IMR-90 (cell line): ENCODE measurements at regions not wholly inside any gene's neighbourhood (a gene's known extent, or its start where the extent isn't known, plus 50 kb on each side); places are given as distances from the start of the nearest gene placed in this dataset.

Experiments used
- MAZ ChIP-seq: IDR thresholded peaks from 2 replicates; pipeline ENCODE4 v1.6.1; 2012; ENCODE audit warnings: low read depth, mild to moderate bottlenecking, low read length, improper control_type of control experiment, moderate library complexity, borderline replicate concordance
- MXI1 ChIP-seq: IDR thresholded peaks from 2 replicates; pipeline ENCODE4 v1.6.1; 2012; ENCODE audit warnings: low read depth, mild to moderate bottlenecking, low read length, moderate library complexity, borderline replicate concordance
- NFE2L2 ChIP-seq: fragments of 150-350 bp; IDR thresholded peaks from 2 replicates; pipeline ENCODE4 v1.6.1; 2016; ENCODE audit warnings: low read depth, mild to moderate bottlenecking, low read length
- POLR2A ChIP-seq: IDR thresholded peaks from 2 replicates; pipeline ENCODE4 v1.6.1; 2012; ENCODE audit warnings: mild to moderate bottlenecking, low read depth, low read length
- RAD21 ChIP-seq: IDR thresholded peaks from 2 replicates; pipeline ENCODE4 v1.6.1; 2012; ENCODE audit warnings: low read length, improper control_type of control experiment
- RCOR1 ChIP-seq: IDR thresholded peaks from 2 replicates; pipeline ENCODE4 v1.6.1; 2012; ENCODE audit warnings: mild to moderate bottlenecking, low read length, improper control_type of control experiment; ENCODE audit not compliant: insufficient replicate concordance
- TF ChIP-seq, protein P1 (sequence below): conservative IDR thresholded peaks from 2 replicates; pipeline ENCODE4 v1.5.1; 2012; ENCODE audit warnings: mild to moderate bottlenecking, low read depth, low read length, improper control_type of control experiment

DNA sequence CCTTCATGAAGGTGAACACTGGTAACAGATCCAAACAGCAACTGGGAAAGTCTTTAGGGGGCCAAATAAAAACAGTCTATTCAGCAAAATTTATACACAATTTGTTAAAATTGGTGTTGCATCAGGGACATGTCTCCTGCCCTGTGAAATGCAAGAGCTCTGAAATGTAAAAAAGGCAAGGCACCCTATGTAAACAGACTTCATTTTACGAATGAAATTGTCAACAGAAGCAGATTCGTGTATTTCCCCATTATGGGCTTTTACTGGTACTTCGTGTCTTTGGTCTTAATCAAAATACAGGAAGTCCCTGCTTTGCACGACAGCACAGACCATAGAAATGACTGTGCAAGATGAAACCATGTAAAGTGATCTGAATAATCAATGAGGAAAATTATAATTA is 127.3 kb upstream of the THBS1 start:
- TF ChIP-seq, protein P1, sequence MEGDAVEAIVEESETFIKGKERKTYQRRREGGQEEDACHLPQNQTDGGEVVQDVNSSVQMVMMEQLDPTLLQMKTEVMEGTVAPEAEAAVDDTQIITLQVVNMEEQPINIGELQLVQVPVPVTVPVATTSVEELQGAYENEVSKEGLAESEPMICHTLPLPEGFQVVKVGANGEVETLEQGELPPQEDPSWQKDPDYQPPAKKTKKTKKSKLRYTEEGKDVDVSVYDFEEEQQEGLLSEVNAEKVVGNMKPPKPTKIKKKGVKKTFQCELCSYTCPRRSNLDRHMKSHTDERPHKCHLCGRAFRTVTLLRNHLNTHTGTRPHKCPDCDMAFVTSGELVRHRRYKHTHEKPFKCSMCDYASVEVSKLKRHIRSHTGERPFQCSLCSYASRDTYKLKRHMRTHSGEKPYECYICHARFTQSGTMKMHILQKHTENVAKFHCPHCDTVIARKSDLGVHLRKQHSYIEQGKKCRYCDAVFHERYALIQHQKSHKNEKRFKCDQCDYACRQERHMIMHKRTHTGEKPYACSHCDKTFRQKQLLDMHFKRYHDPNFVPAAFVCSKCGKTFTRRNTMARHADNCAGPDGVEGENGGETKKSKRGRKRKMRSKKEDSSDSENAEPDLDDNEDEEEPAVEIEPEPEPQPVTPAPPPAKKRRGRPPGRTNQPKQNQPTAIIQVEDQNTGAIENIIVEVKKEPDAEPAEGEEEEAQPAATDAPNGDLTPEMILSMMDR, result no peak
- TF ChIP-seq POLR2A (no peak), MXI1 (no peak), RCOR1 (no peak), RAD21 (no peak), MAZ (no peak), NFE2L2 (no peak)
